ENCODE measurements at regions not wholly inside any gene's neighbourhood (a gene's known extent, or its start where the extent isn't known, plus 50 kb on each side); places are given as distances from the start of the nearest gene placed in this dataset.

GRCh38 chr2:238595750-238596570 lies 169.2 kb downstream of the ASB1 start:
- no peak for DNase-seq (ENCODE audit: low read depth)
- TF ChIP-seq CTCF (IDR thresholded peaks at IDR 0.05; ENCODE audit: low read length, missing control alignments) = no peak
- H3K4me3 ChIP-seq (replicated peaks; ENCODE audit: low read depth, low read length) = no peak overlapping the region

DNA sequence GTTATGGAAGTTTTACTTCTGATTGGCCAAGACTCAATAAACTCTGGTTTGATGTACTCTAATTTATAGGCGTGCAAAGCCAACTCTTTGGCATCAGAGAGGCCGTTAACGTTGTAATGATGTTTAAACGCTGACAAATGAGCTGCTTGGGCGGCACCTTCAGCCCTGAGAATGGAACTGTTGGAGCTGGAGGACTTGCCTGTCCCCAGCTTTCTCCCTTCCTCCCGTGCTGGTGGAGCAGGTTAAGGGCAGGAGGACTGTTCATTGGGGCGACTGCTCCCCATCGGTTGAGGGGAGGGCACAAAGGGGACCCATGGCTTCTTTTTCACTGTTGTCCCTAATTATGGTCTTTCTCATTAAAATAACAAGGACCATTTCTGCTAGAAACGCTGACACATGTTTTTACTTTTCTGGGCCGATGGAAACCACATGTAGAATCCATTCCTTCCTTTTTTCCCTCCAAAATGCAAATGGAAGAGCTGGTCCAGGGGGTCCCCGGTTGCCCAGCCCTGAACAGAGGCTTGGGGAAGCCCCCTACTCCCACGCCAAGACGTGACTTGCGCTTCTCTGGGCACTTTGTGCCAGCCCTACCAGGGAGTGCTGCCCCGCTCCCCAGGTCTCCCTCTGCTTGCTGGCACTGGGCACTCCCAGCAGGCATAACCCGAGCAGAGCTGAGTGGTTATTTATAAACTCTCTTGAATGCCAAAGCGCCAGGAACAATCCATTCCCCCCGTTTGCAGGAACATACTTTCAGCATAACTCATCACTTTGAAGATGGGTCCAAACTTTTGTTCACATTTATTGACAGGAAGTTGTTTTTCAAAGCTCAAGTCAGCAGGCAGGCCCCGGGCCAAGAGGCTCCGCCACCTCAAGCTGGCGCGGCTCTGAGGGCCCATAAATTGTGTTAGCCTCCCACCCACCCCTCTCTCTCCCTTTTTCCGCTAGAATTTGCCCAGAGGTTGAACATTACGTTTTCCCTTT lies 170.1 kb downstream of the ASB1 start:
- DNase-seq (ENCODE audit: low read depth) = peak; percentile 97
- no peak for TF ChIP-seq CTCF (IDR thresholded peaks at IDR 0.05; ENCODE audit: low read length, missing control alignments)
- no peak overlapping the region for H3K4me3 ChIP-seq (replicated peaks; ENCODE audit: low read depth, low read length)

GRCh38 chr2:238597638-238598528 lies 171.2 kb downstream of the ASB1 start:
- peak; percentile 12 for DNase-seq (ENCODE audit: low read depth)
- no peak for TF ChIP-seq CTCF (IDR thresholded peaks at IDR 0.05; ENCODE audit: low read length, missing control alignments)
- no peak overlapping the region for H3K4me3 ChIP-seq (replicated peaks; ENCODE audit: low read depth, low read length)

- no peak overlapping the region for H3K4me3 ChIP-seq (replicated peaks; ENCODE audit: low read depth, low read length)
- DNase-seq (ENCODE audit: low read depth) = no peak
- no peak for TF ChIP-seq CTCF (IDR thresholded peaks at IDR 0.05; ENCODE audit: low read length, missing control alignments)
These were observed 172.2 kb downstream of the ASB1 start for GRCh38 chr2:238598802-238599530.

GRCh38 chr2:238599549-238600505 lies 173.1 kb downstream of the ASB1 start:
- H3K4me3 ChIP-seq (replicated peaks; ENCODE audit: low read depth, low read length) = no peak overlapping the region
- DNase-seq (ENCODE audit: low read depth) = no peak
- TF ChIP-seq CTCF (IDR thresholded peaks at IDR 0.05; ENCODE audit: low read length, missing control alignments) = no peak
